ENCODE measurements at regions not wholly inside any gene's neighbourhood (a gene's known extent, or its start where the extent isn't known, plus 50 kb on each side); places are given as distances from the start of the nearest gene placed in this dataset.

- TF ChIP-seq GATA2 (IDR thresholded peaks at IDR 0.05; ENCODE audit: low read depth, low read length) (no peak), GATA3 (IDR thresholded peaks at IDR 0.05; ENCODE audit: low read depth, low read length) (no peak)
These were observed 852.4 kb upstream of the FANCL start for GRCh38 chr2:59093571-59093970.

DNA sequence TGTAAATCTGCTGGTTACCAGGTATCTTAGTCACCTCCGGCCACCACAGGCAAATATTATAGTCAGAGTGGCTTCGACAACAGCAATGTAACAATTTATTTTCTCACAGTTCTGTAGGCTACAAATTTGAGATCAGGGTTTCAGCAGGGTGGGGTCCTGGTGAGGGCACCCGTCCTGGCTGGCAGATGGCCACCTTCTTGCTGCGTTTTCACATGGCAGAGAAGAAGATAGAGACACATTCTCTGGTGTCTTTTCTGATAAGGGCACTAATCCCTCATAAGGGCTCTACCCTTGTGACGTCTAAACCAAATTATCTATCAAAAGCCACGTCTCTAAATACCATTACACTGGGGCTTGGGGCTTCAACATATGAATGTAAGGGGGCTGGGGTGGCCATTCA, 843.2 kb upstream of the FANCL start:
- TF ChIP-seq GATA2 (IDR thresholded peaks at IDR 0.05; ENCODE audit: low read depth, low read length) (no peak), GATA3 (IDR thresholded peaks at IDR 0.05; ENCODE audit: low read depth, low read length) (no peak)

DNA sequence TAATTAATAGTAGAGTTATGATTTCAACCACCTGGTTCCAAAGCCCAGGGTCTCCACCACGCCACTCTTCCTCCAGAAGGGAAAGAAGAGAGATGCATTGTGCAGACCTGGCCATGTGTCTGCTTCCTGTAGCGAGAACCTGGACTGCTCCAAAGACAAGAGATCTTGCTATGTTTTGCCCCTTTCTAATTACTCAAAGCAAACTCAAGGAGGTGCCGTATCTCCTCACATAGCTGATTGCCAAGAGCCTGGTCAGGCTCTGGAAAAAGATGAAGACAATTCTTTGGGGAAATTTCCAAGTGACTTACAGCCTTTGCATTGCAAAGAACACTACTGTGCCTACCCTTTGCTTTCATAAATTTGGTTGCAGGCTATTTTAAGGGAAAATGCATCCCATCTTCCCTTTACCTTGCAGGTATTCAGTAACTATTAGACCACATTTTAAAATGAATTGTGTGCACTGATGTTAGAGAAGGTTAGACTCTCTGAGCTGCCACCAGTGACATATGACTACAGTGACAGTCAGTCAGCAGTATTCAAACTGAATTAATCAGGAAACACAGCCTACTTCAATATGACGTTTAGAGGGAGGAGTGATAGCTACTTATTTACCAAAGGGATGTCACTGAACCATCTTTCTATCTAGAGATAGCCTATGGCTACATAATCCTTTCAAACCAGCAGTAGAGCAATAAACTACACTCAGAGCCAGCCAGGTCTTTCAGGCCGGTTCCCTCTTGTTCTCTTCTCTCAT, 842.1 kb upstream of the FANCL start:
- TF ChIP-seq GATA3 (IDR thresholded peaks at IDR 0.05; ENCODE audit: low read depth, low read length) (no peak), GATA2 (IDR thresholded peaks at IDR 0.05; ENCODE audit: low read depth, low read length) (no peak)

DNA sequence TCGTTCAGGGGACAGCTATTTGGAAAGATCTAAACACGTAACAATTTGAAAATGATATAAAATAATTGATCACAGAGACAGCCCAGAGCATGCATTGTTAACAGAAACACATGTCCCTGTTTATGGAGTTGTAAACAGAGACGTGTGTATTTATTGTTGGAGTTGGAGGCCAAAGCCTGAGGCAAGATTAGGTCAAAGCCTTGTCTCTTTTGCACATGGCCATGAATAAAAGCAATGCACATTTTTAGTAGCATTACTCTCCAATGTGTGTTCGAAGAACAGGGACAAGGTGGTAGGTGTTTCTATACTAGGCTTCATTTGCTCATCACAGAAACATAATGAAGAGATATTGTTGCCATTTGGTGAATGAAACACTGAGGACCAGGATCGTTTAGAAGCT, 841.5 kb upstream of the FANCL start:
- TF ChIP-seq GATA3 (IDR thresholded peaks at IDR 0.05; ENCODE audit: low read depth, low read length): no peak
- no peak for TF ChIP-seq GATA2 (IDR thresholded peaks at IDR 0.05; ENCODE audit: low read depth, low read length)

DNA sequence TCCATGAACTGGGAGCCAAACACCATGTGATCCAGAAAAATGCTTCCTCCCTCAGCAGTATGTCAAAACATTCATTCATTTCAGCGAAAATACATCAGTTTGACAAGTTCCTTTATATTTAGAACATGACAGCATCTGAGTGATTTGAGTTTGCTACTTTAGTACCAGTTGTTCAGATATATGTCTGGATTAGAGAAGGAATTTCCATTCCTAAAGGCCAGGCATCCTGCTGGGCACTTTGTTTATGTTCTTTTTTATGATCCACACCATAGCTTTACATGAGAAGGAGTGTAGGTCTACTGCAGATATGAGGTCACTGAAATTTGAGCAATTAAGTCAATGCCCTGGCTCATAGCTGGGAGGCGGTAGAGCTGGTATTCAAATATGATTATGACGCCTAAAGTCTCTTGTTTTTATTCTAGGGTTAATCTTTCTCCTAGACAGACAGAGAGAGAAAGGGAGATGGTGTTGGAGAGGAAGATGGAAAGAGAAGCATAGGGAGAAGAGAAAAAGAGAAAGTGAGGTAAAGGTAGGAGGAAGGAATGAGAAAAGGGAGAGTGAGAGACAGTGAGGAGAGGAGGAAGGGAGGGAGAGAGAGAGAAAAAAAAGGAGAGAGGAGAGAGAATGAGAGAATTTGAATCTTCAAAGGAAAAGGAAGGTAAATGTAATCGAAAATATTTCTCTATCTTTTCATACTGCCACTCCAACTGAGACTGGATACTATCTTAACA, 839.5 kb upstream of the FANCL start:
- TF ChIP-seq GATA2 (IDR thresholded peaks at IDR 0.05; ENCODE audit: low read depth, low read length) (no peak), GATA3 (IDR thresholded peaks at IDR 0.05; ENCODE audit: low read depth, low read length) (no peak)

GRCh38 chr2:59077981-59078531, 836.9 kb upstream of the FANCL start:
- no peak for TF ChIP-seq GATA3 (IDR thresholded peaks at IDR 0.05; ENCODE audit: low read depth, low read length)

DNA sequence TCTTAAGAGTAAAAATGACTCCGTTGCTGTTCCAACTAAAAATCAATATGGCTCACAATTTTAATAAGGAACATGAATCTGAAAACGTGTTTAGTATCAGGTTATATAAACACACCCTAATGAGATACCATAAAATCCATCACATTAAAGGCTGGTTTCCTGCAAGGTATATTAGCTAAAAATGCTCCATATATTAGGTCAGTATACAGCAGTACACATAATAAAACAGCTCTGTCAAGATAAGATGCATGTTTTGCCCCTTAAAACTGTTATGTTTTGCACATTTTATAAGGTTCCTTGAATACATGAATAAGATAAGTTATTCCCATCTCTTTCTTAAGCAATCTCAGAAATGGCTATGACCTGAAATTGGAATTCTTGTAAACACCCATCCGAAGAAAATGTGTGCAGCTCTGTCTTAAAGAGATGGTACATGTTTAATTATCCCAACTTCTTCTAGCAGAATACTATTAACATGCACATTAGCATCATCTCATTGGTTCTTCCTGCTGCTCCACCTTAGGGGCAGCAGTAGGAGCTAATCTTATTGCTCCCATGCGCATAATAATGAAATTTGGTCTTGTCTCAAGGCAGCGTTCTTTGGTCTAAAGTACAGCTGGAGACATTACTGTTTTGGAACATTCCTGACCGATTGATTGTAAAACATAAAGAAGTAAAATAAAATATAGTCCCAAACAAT, 836.1 kb upstream of the FANCL start:
- TF ChIP-seq GATA2 (IDR thresholded peaks at IDR 0.05; ENCODE audit: low read depth, low read length) (no peak), GATA3 (IDR thresholded peaks at IDR 0.05; ENCODE audit: low read depth, low read length) (no peak)

DNA sequence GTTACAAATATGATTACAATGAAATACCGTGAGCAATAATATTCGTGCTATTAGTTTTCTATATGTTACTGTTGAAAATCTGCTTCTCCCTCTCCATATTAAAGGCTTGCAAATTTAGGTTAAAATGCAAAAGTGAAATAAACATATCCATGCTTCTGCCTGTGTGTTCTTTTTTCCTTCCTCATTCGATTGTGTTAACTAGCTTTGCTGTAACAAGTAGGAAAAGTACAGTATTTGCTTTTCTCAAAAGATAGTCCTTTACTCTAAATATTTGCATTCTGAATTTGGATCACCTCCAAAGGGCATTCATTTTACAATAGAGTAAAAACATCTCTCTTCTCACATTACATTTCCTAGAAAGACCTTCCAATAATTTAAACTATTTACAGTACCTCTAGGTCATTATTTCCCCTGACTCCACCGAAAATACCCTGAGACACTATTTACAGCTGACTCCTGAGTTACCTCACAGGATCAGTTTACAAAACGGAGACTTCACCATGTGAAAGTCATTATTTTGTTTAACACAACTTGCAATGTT, 835.0 kb upstream of the FANCL start:
- TF ChIP-seq GATA3 (IDR thresholded peaks at IDR 0.05; ENCODE audit: low read depth, low read length) (no peak), GATA2 (IDR thresholded peaks at IDR 0.05; ENCODE audit: low read depth, low read length) (no peak)

DNA sequence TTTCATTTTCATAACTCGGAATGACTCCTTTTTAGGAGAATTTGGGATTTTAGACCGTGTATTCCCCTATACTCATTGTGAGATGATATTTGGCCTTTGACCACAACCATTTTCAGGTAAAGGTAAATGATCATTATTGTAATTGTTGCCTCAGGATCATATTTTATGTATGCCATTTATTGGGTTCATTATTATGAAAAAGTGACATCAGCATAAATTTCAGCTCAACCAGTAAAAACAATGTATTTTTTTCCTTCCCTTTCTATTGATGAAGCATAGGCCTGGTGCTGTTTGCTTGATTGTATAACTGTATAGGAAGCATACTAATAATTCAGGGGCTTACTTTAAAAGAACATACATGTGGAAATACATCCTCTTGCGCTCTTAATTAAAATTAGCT, 832.9 kb upstream of the FANCL start:
- no peak for TF ChIP-seq GATA2 (IDR thresholded peaks at IDR 0.05; ENCODE audit: low read depth, low read length)
- TF ChIP-seq GATA3 (IDR thresholded peaks at IDR 0.05; ENCODE audit: low read depth, low read length): no peak

- no peak for TF ChIP-seq GATA2 (IDR thresholded peaks at IDR 0.05; ENCODE audit: low read depth, low read length)
- no peak for TF ChIP-seq GATA3 (IDR thresholded peaks at IDR 0.05; ENCODE audit: low read depth, low read length)
These were observed 832.2 kb upstream of the FANCL start for GRCh38 chr2:59073286-59073685.

DNA sequence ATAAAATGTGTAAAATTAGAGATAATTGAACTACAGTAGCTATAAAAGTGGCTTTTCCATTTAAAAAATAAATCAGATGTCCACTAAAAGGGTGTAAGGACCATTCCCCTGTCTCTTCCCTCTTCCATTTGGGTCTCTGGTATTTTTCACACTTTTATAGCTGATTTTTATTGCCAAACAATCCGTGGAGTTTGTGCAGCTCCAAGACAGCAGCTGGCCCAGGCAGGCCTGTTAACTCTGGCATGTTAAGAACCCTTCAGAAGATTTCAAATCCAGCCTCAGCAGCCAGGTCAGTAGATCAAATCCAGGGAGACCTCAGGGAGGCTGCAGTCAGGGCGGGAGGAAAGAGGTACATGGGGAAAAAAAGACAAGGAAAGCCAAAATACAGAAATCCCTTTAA, 827.1 kb upstream of the FANCL start:
- no peak for TF ChIP-seq GATA2 (IDR thresholded peaks at IDR 0.05; ENCODE audit: low read depth, low read length)
- TF ChIP-seq GATA3 (IDR thresholded peaks at IDR 0.05; ENCODE audit: low read depth, low read length): no peak

- TF ChIP-seq GATA2 (IDR thresholded peaks at IDR 0.05; ENCODE audit: low read depth, low read length) (no peak), GATA3 (IDR thresholded peaks at IDR 0.05; ENCODE audit: low read depth, low read length) (no peak)
These were observed 825.8 kb upstream of the FANCL start for GRCh38 chr2:59066787-59067399.

- TF ChIP-seq GATA3 (IDR thresholded peaks at IDR 0.05; ENCODE audit: low read depth, low read length) (no peak), GATA2 (IDR thresholded peaks at IDR 0.05; ENCODE audit: low read depth, low read length) (no peak)
These were observed 806.4 kb upstream of the FANCL start for GRCh38 chr2:59047373-59047995.
